ENCODE measurements at regions not wholly inside any gene's neighbourhood (a gene's known extent, or its start where the extent isn't known, plus 50 kb on each side); places are given as distances from the start of the nearest gene placed in this dataset.

GRCh38 chr3:72247645-72248388, 462.9 kb upstream of the PROK2 start:
- no peak for DNase-seq

- no peak for DNase-seq
Measured at GRCh38 chr3:72247126-72247525, 462.2 kb upstream of the PROK2 start.

GRCh38 chr3:72246685-72247084, 461.7 kb upstream of the PROK2 start:
- no peak for DNase-seq

GRCh38 chr3:72245183-72245811, 460.3 kb upstream of the PROK2 start:
- no peak for DNase-seq

GRCh38 chr3:72244396-72244795, 459.4 kb upstream of the PROK2 start:
- DNase-seq, result no peak

- no peak for DNase-seq
Measured at GRCh38 chr3:72242326-72242725, 457.4 kb upstream of the PROK2 start.

- no peak for DNase-seq
Measured at GRCh38 chr3:72241525-72241924, 456.6 kb upstream of the PROK2 start.

- no peak for DNase-seq
Measured at GRCh38 chr3:72240531-72240930, 455.6 kb upstream of the PROK2 start.

- no peak for DNase-seq
Measured at GRCh38 chr3:72238801-72239200, 453.9 kb upstream of the PROK2 start.

GRCh38 chr3:72238010-72238691, 453.2 kb upstream of the PROK2 start:
- DNase-seq, result no peak

- no peak for DNase-seq
Measured at GRCh38 chr3:72237679-72238009, 452.7 kb upstream of the PROK2 start.

- DNase-seq, result no peak
Measured at GRCh38 chr3:72234391-72234790, 449.4 kb upstream of the PROK2 start.

GRCh38 chr3:72233571-72233970, 448.6 kb upstream of the PROK2 start:
- no peak for DNase-seq

GRCh38 chr3:72232777-72233176, 447.8 kb upstream of the PROK2 start:
- no peak for DNase-seq

GRCh38 chr3:72232331-72232730, 447.4 kb upstream of the PROK2 start:
- no peak for DNase-seq

GRCh38 chr3:72231439-72232196, 446.7 kb upstream of the PROK2 start:
- DNase-seq, result no peak

GRCh38 chr3:72230774-72231379, 445.9 kb upstream of the PROK2 start:
- no peak for DNase-seq

GRCh38 chr3:72229952-72230351, 445.0 kb upstream of the PROK2 start:
- no peak for DNase-seq

GRCh38 chr3:72227486-72228070, 442.6 kb upstream of the PROK2 start:
- peak; percentile 49 to 75 (median 68) for DNase-seq

- peak in 1 of 3 donors; percentile 29 for DNase-seq
Measured at GRCh38 chr3:72224804-72225509, 440.0 kb upstream of the PROK2 start.

GRCh38 chr3:72223628-72224027, 438.7 kb upstream of the PROK2 start:
- no peak for DNase-seq

- DNase-seq, result no peak
Measured at GRCh38 chr3:72223116-72223515, 438.2 kb upstream of the PROK2 start.

All from suppressor macrophage treated with lipopolysaccharide for 1 hour (primary cell).